GM13977 (cell line): ENCODE measurements at regions not wholly inside any gene's neighbourhood (a gene's known extent, or its start where the extent isn't known, plus 50 kb on each side); places are given as distances from the start of the nearest gene placed in this dataset.

Experiments used
- DNase-seq: peaks from one replicate; pipeline ENCODE4 v3.0.0; 2012; ENCODE audit warnings: low spot score
- CTCF ChIP-seq: IDR thresholded peaks from 2 replicates; pipeline ENCODE4 v1.5.1; 2012; ENCODE audit warnings: mild to moderate bottlenecking, control low read depth; ENCODE audit not compliant: insufficient read depth; ENCODE audit errors: extremely low read depth, missing control alignments
- in situ Hi-C: fragments of 300-500 bp; cut with MboI; formaldehyde crosslinking; loops from one replicate; pipeline ENCODE4 v1.12.0; 2022; ENCODE audit warnings: low sequenced_read_pairs, low pct_unique_long_range_greater_than_20kb, mixed read lengths, inconsistent platforms; ENCODE audit not compliant: unreplicated experiment

GRCh38 chr2:2564300-2565078 is 233.4 kb upstream of the MYT1L start:
- no peak for DNase-seq

GRCh38 chr2:2563309-2563860 is 232.3 kb upstream of the MYT1L start:
- DNase-seq = no peak
- in situ Hi-C loops = no loop called here
- TF ChIP-seq CTCF = no peak

More at GRCh38 chr2:2564300-2565078, 233.4 kb upstream of the MYT1L start:
- no peak for TF ChIP-seq CTCF
- in situ Hi-C loops = no loop called here

GRCh38 chr2:2562867-2563266 is 231.8 kb upstream of the MYT1L start:
- DNase-seq = no peak
- in situ Hi-C loops = no loop called here
- TF ChIP-seq CTCF = no peak

GRCh38 chr2:2561346-2562095 is 230.4 kb upstream of the MYT1L start:
- no peak for TF ChIP-seq CTCF
- in situ Hi-C loops = no loop called here
- no peak for DNase-seq

GRCh38 chr2:2560374-2561015 is 229.4 kb upstream of the MYT1L start:
- no peak for DNase-seq
- in situ Hi-C loops = no loop called here
- TF ChIP-seq CTCF = no peak

- no peak for TF ChIP-seq CTCF
- in situ Hi-C loops = no loop called here
- DNase-seq = no peak
Measured at GRCh38 chr2:2558476-2558875, 227.4 kb upstream of the MYT1L start.
